ENCODE measurements at regions not wholly inside any gene's neighbourhood (a gene's known extent, or its start where the extent isn't known, plus 50 kb on each side); places are given as distances from the start of the nearest gene placed in this dataset.

DNA sequence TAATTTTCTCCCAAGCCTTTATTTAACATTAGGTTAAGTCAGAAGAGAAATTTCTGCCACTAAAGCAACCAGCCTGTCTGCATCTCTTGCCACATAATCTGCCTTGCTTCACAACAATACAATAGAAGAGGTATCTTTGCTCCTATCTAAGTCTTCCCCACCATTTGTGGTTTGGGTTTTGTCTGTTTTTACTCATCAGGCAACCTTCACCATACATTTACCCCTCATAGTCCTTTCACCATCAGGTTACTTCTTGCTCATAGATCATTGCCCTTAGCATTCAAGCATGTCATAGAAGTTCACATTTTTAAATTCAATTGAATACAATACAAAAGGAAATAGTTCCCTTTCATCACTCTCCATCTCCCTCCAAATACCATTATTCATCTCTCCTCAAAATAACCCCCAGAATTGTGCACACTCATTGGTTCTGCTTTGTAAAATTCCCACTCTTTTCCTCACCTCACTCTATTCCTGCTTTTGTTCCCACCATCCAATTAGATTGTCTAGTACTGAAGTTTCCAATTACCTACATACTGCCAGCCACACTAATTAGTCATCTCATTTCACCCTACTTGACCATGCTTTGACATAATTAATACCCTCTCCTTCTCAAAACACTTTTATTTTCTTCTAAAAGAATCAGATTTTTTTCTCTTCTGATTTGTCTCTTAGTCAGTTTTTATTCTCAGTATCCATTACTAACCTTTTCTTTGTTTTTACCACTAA lies 1957.0 kb upstream of the AGA start:
- DNase-seq (ENCODE audit: low read depth, low spot score), result no peak

GRCh38 chr4:179415037-179415846 lies 1973.0 kb upstream of the AGA start:
- DNase-seq (ENCODE audit: low read depth, low spot score), result no peak

DNA sequence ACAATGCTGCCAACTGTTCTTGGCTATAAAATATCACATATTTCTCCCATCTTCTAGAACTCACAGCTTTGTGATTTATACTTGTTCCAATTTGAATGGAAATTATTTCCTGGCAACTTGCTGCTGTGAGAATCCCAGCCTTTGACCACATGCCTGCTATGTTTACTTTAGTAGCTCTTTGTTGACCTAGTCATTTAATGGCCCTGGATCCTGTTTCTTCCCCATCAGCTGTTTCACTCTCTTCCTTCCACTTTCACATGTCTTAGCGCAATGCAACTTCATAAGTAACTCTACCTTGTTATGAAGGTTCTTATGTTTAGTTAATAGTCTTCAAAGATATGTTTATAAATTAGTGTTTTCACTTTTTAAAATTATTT lies 1973.6 kb upstream of the AGA start:
- DNase-seq (ENCODE audit: low read depth, low spot score), result no peak

GRCh38 chr4:179417357-179417756 lies 1975.1 kb upstream of the AGA start:
- no peak for DNase-seq (ENCODE audit: low read depth, low spot score)

DNA sequence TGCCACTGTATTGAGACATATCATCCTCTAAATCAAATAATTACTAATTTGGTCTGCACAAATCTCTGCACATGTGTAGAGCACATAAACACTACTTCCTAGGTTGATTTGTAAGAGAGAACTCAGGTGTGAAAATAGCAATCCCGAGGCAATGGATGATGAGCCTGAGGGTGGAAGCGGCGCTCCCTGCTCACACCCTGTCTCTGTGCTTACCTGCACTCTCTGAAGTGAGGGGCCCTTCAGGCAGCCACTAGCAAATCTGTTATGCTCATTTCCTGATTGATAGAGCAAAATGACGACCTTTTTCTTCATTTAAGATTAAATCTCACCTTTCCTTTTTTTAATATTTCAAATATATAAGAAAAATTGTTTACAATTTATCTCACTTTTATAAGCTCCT lies 1995.7 kb upstream of the AGA start:
- DNase-seq (ENCODE audit: low read depth, low spot score), result no peak

DNA sequence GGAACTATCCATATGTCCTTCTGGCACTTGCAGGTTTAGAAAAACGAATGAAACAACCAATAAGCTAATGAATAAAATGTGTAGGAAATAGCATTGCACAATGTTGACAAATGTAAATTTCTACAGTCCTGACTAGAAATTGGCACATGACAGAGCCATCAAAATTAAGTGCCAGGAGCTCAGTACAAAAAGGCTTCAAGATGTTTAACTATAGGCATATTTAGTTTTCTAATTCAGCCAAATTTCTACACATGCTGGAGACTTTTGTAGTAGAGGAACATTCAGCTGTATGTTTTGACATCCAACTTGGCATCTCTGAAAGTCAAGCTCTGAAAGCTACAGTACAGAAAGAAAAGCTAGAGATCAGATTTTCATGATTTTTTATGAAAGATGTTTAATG lies 1999.4 kb upstream of the AGA start:
- no peak for DNase-seq (ENCODE audit: low read depth, low spot score)

DNA sequence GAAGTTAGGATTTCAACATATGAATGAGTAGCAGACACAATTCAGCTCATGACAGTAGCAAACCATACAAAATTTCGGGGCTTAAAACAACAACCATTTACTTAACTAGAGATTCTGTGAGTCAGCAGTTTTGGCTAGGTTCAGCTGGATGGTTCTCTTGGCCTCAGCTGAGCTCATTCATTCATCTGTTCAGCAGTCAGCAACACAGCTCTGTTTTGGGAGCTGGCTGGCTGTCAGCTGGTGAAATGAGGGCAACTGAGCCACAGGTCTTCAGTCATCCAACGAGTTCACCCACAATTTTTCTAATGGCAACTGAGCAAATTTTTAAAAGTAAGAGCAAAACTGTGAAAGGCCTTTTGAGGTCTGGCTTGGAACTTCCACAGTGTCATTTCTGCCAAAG lies 2005.1 kb upstream of the AGA start:
- DNase-seq (ENCODE audit: low read depth, low spot score), result no peak

DNA sequence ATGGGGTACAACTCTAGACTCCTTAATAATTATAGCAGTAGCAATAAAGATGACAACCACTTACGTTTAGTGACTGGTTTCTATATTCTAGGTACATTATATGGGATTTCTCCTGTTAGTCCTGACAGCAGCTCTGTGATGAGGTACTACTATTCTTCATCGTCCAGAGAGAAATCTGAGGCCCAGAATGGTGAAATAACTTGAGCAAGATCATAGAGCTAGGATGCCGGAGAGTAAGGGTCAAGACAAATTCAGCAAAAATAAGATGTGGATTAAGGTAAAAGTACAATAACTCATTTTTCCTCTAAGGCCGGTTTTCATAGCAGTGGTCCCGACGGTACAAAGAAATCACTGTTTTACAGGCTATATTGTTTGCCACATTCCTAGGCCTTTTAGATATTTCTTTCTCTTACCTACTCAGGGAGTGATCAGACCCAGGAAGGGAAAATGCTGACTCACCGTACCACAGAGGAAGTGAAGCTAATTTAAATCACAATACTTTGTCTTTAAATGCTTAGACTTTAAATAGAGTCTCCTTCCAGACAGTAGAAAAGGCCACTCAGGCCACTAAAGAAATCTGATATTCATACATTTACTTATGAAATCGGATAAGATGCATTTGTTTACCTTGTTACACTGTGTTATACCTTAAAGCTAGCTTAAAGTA lies 2023.0 kb upstream of the AGA start:
- no peak for DNase-seq (ENCODE audit: low read depth, low spot score)

GRCh38 chr4:179467878-179468277 lies 2025.6 kb upstream of the AGA start:
- no peak for DNase-seq (ENCODE audit: low read depth, low spot score)

- no peak for DNase-seq (ENCODE audit: low read depth, low spot score)
Observed at GRCh38 chr4:179472164-179472563, 2029.9 kb upstream of the AGA start.

DNA sequence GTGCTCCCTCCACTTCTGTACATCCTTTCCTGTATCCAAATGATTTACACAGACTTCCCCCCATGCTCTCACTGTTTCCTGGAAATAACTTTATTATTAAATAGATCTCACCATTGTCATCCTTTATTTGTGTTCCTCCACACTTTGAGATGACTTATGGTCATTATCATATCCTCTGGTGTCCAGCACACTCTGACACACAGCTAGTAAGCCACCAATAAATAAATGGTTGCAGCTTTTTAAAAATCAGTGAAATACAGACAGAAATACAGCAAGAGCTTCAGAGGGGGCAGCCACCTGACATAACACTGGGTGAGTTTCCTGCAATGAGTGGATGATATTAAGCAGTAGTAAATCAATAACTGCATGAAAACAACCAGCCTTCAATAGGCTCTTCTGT lies 2036.4 kb upstream of the AGA start:
- DNase-seq (ENCODE audit: low read depth, low spot score), result no peak

DNA sequence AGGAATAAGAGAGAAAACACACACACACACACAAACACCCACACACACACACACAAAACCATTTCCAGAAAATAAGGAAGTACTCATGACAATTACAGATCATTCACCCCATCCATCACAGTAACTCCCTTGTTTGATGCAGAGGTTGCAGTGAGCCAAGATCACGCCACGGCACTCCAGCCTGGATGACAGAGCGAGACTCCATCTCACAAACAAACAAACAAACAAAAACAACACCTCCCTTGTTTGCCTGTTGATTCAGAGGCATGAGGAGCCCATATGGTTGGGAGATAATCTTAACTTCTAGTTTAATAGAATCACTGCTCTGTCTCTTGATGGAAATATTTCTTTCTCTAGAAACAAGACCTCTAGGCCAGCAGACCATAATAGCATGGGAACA lies 2043.5 kb upstream of the AGA start:
- no peak for DNase-seq (ENCODE audit: low read depth, low spot score)

DNA sequence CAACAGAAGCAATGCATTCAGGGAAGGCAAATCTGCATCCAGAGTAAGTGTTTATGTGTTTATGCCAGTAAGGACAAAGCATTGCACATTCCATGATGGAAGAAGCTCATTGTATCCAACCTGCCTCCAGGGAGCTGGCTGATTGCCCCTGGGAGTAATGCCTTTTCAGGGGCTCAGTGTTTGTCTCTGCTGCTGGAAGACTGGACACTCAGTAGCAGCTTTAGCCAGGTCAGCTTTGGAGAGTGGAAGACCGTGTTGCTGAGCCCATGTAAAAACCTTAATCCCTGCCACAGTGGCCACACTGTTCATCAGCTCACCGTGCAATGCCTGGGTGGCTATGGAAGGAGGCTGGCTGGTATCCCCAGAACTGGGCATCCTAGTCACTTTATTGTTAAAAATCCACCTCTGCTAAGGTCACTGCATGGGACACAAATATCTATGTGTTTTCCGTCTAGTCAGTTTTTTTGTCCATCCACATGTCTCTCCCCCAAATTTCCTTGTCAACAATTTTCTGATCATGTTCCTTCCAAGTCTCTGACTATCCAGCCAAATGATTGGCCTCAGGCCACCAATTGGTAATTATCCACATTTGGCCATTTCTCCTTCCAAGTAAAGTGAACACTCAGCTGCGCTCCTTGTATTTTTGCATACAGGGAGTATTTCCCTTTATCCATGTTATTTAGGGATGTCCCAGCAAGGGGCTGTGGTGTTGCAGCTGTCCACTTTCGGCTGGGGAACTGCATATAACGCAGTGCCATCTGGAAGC lies 2044.5 kb upstream of the AGA start:
- no peak for DNase-seq (ENCODE audit: low read depth, low spot score)

GRCh38 chr4:179492260-179493080 lies 2050.2 kb upstream of the AGA start:
- no peak for DNase-seq (ENCODE audit: low read depth, low spot score)

DNA sequence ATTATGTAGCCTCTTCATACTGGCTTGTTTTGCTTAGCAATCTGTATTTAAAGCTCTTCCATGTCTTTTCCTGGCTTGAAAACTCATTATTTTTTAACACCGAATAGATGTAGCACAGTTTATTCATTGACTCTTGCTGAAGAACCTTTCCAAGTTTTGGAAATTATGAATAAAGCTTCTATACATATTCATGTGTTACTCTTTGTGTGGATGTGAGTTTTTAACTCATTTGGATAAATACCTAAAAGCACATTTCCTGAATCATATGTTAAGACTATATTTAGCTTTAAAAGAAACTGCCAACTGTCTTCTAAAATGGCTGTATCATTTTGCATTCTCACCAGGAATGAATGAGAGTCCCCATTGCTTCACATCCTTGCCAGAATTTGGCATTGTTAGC lies 2061.7 kb upstream of the AGA start:
- no peak for DNase-seq (ENCODE audit: low read depth, low spot score)

DNA sequence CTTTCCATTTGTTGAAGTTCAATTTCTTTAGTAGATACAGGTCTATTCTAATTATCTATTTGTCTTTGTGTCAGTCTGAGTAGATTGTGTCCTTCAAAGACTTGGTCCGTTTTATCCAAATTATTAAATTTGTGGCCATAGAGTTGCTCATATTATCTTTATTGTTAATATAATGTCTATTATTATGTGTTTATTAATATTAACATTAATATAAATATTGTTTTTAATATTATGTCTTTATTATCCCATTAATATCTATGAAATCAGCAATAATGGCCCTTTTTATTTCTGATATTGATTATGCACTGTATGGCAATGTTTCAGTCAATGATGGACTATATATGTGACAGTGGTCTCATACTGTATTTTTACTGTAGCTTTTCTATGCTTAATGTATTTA lies 2067.3 kb upstream of the AGA start:
- DNase-seq (ENCODE audit: low read depth, low spot score), result no peak

GRCh38 chr4:179521952-179522351 lies 2079.7 kb upstream of the AGA start:
- DNase-seq (ENCODE audit: low read depth, low spot score), result no peak

DNA sequence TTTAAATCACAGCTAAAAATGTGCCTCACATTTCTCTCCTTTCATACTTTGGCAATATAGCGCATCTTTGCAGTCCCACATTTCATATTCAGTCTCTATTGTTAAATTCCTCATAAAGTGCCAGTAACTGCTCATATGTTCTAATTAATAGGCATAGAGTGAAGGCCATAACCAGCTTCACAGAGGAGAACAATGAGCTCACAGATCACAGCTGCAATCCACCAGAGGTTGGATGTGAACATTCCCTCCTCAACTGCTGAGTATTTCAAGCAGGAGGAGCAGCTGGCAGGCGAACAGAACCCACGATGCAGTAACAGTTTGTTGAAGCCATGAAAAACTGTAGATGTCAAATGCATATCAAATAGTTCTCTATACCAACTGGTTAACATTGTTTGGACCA lies 2088.7 kb upstream of the AGA start:
- DNase-seq (ENCODE audit: low read depth, low spot score), result no peak

DNA sequence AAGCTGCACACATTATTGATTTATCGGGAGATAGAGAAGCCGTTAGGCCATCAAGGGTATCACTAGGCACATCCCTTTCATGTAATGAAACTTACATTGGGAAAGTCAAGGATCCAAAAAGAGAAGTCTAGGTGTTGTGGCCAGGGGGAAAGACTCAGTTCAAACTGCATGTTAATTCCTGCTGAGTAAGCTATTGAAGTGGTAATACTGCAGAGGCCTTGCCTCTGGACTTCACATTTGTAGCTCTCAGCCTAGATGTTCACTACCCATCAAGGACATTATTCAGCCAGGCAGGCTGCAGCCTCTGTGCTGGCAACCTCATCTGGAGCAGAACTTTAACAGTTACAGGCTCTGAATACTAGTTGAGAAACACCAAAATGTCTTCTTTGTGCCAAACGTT lies 2094.5 kb upstream of the AGA start:
- no peak for DNase-seq (ENCODE audit: low read depth, low spot score)

GRCh38 chr4:179539641-179540040 lies 2097.4 kb upstream of the AGA start:
- no peak for DNase-seq (ENCODE audit: low read depth, low spot score)

- no peak for DNase-seq (ENCODE audit: low read depth, low spot score)
Observed at GRCh38 chr4:179543771-179544170, 2101.5 kb upstream of the AGA start.
